GM21619 (cell line): ENCODE measurements at regions not wholly inside any gene's neighbourhood (a gene's known extent, or its start where the extent isn't known, plus 50 kb on each side); places are given as distances from the start of the nearest gene placed in this dataset.
"Not testable (repeated sequence)": the region's sequence is repeated elsewhere in the genome, so short reads cannot be mapped to it uniquely, and the experiment has no call there.

Source experiments
- ATAC-seq: cut with Tn5 transposase; IDR thresholded peaks from one replicate; pipeline ENCODE4 v1.9.1; 2021; ENCODE audit not compliant: unreplicated experiment

DNA sequence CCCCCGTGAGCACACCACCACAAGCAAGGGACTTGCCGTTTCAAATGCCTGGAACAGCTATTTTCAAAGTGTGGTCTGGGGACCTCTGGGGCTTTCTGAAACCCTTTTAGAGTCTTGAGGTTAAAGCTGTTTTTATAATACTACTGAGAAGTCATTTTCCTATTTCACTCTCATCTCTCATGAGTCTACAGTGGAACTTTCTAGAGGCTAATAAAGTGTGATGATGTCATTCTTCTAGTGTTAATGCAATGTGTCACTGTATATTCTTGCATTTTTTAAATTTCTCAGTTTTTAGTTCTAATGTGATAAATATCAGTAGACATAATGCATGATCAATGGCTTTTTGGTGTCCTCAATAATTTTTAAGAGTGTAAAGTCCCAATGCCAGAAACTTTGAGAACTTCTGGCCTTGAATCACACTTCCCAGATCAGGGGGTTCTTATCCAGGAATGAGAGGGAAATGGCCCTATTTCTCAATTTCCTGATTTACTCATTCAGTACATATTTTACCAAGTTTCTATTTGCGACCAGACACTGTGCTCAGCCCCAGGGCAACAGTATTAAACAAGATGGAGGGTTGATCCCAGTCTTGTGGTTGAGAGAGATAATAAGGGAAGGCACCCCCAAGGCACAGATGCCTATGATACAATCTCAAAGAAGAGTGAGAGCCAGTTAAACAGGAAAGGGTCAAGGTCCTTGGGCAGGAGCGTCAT, 444.0 kb downstream of the HS3ST3B1 start:
- ATAC-seq = no peak

- no peak for ATAC-seq
Observed at GRCh38 chr17:14741491-14741890, 440.6 kb downstream of the HS3ST3B1 start.

GRCh38 chr17:14739656-14740431, 439.0 kb downstream of the HS3ST3B1 start:
- ATAC-seq = no peak

DNA sequence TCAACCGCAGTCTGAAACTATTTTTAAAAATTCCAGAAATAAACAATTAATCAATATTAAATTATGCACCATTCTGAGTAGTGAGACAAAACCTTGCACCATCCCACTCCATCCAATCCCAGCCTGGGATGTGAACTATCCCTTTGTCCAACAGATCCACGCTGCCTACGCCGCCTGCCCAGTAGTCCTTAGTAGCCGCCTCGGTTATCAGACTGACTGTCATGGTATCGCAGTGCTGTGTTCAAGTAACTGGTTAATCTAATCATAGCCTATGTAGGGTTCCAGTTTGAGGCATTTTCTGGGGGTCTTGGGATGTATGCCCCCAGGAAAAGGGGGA, 437.7 kb downstream of the HS3ST3B1 start:
- ATAC-seq = no peak

GRCh38 chr17:14737984-14738651, 437.2 kb downstream of the HS3ST3B1 start:
- peak; percentile 62 for ATAC-seq

DNA sequence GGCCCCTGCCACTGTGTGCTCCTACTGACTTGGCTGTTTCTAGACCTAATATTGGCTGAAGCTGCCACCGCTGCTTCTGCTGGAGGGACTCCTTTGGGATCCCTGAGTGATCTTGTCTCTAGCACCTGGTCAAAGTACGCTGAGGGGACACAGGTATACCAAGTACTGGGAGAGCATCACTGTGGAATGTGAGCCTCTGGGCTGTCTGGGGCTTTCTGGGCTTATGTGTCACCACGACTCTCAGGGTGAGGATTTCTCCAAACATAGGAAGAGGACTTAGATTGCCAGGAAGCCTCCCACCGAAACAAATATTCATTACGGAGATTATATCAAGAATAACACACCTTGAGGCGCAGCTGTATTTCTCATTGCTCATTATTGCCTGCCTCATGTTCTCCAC, 435.8 kb downstream of the HS3ST3B1 start:
- ATAC-seq = no peak

DNA sequence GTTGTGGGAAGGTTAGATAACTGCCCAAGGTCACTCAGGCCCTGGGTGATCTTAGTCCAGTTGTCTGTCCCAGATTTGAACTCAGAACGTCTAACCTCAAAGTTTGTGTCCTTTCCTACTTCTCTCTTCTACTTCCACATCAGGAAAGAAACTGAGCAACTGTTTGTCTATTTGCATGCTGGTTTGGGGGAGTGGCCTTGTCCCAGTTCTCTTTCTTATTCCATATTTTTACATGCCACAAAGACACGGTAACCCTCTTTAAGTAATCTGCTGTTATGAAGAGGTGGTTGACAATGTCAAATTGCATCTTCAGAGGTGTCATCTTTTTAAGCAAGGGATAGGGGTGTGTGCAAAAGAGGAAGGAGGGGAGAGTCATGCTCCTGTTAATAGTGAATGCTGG, 432.5 kb downstream of the HS3ST3B1 start:
- ATAC-seq = no peak

DNA sequence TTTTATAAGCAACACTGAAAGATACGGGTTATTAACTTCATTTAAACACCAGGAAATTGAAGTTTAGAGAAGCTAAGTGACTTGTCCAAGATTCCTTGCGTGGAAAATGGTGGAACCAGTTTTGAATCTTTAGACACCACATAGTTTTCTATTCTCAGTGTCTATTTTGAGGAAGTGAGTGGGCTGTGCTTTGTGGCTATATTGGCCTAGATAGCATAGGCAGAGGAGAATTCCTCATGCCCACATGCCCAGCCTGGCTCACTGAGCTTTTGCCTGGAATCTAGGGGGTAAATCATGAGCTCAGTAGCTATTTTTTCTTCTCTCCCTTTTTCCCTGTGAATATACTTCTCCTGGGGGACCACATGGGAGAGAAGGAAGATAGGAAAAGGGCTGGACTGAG, 431.3 kb downstream of the HS3ST3B1 start:
- no peak for ATAC-seq

DNA sequence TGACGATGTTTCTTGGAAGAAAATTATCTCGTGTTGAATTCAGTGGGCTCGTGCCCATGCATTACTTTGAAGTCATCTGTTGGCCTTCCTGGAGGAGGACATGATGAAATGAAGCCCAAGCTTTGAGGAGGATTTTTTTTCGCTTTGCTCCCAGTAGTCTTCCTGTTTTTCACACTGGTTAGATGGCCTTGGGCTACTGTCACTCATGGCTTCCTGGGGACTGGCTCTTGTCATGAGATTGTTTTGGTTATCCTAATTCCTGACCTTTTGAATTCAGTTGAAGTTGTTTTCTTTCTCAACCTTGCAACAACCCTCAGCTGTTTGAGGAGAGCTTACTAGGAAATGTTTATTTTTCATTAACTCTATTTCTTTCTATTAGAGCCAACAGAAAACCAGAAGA, 430.7 kb downstream of the HS3ST3B1 start:
- no peak for ATAC-seq

- ATAC-seq = no peak
Observed at GRCh38 chr17:14730821-14731220, 429.9 kb downstream of the HS3ST3B1 start.

DNA sequence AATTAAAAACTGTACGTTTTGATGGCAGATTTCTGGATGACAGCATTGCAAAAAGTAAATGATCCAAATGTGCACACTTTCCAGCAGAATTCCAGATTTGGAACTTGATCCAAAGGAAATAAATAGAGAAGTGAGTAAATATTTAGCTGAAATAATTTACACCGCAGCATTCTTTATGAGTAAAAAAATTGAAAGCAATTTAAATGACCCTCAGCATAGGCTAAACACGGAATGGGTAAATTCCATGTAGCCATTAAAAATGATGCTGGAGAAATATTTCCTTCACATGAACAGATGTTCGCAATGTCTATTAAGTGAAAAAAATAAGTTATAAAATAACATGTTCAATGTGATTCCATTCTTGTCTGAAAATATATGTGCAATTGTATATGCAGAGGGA, 424.8 kb downstream of the HS3ST3B1 start:
- no peak for ATAC-seq

DNA sequence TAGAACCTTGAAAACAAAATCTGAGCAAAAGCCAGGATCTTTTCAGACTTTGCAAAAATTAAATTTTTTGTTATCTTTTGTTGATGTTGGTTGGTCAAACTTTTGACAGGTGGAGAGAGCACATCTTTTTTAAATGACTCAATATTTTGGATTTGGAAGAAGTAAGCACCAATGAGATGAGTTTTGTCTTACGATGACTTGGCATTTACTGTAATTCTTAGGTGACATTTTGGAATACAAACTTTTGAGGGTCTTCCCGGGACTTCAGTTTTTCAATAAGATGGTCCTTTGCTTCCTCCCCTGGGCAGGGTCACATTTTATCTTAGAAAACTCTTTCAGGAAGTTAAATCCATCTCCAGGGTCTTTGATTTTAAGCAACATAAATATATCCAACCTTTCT, 423.9 kb downstream of the HS3ST3B1 start:
- no peak for ATAC-seq

DNA sequence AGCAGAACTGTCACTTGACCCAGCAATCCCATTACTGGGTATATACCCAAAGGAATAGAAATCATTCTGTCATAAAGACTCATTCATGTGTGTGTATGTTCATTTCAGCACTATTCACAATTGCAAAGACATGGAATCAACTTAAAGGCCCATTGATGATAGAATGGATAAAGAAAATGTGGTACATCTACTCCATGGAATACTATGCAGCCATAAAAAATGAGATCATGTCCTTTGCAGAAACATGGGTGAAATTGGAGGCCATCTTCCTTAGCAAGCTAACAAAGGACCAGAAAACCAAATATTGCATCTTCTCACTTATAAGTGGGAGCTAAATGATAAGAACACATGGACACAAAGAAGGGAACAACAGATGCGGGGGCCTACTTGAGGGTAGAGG, 422.5 kb downstream of the HS3ST3B1 start:
- ATAC-seq = not testable (repeated sequence)

- ATAC-seq = no peak
Observed at GRCh38 chr17:14719942-14720341, 419.1 kb downstream of the HS3ST3B1 start.

- ATAC-seq = no peak
Observed at GRCh38 chr17:14717859-14718258, 417.0 kb downstream of the HS3ST3B1 start.

DNA sequence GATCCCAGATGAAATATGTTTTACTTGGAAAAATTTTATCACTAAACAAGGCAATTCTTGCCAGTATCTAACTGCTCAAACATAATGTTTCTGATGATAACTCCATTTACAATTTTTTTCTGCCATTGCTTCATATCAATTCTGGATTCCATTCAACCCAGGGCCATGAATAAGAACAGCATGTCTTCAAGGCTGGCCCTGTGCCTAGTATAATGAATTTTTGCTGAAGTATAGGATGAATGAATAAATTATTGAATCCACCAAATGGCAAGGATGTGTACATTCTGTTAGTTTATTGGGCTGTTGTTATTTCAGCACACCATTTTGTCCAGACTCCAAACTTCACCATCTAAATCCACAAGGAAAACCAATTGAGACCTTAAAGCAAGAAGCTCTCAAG, 414.7 kb downstream of the HS3ST3B1 start:
- ATAC-seq = no peak

- no peak for ATAC-seq
Observed at GRCh38 chr17:14712611-14713021, 411.7 kb downstream of the HS3ST3B1 start.

DNA sequence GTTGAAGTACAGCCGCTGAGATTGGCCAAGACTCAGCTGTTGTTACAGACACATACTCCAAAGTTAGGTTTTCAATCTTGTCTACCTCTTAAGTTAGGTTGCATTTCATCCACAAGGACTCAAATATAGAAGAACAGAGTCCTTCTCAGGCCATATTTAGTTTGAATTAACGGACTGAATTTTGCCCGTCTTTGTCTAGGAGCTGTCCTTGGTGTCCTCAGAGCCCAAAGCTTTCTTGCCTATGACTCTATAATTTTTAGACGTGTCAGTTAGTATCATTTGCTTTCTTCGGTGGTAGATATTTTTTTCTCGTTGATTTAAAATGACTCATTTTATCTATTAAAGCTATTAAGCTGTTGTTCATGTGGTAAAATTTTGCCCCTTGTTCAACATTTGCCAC, 403.2 kb downstream of the HS3ST3B1 start:
- ATAC-seq = no peak

DNA sequence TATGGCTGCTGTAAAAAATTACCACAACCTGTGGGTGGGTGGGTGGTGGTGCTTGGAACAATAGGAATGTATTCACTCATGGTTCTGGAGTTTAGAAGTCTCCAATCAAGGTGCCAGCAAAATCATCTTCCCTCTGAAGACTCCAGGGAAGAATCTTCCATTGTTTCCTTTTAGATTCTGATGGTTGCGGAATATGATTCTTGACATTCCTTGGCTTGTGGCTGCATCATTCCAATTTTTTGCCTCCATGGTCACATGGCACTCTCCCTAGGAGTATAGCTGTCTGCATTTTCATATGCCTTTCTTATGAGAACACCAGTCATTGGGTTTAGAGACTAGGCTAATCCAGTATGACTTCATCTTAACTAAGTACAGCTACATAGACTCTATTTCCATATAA, 401.0 kb downstream of the HS3ST3B1 start:
- ATAC-seq = no peak

DNA sequence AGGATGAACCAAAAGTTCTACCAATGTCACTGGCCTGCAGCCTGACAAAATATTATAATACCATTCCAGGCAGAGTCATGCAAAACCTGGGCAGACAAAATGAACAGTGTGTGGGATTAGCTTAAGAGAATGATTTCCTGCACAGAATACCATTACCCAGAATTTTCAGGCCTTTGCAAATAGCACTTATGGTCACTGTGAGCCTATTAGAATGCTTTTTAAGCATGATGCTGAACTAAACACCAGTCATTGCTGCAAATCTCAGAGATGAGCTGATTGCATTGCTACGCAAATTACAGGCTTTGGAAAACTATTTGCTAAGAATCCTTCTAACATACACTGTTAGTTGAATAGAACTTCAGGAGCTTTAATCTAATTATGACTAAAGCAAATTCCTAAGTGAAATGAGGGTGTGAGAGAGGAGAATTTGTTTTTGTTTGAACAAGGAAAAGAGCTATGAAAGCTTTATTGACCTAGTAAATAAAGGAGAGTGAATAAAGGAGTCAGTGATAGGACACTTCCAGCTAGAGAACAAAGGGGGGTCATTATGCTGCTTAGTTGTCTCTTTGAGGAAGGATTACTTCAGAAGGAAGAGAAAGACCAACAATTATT, 398.8 kb downstream of the HS3ST3B1 start:
- ATAC-seq = no peak

GRCh38 chr17:14693382-14693781, 392.5 kb downstream of the HS3ST3B1 start:
- no peak for ATAC-seq

GRCh38 chr17:14690704-14691103, 389.8 kb downstream of the HS3ST3B1 start:
- ATAC-seq = no peak
